ENCODE measurements at regions not wholly inside any gene's neighbourhood (a gene's known extent, or its start where the extent isn't known, plus 50 kb on each side); places are given as distances from the start of the nearest gene placed in this dataset.

- no peak for DNase-seq
Observed at GRCh38 chr9:119441832-119442231, 72.6 kb upstream of the BRINP1 start.

GRCh38 chr9:119441338-119441737 lies 72.1 kb upstream of the BRINP1 start:
- no peak for DNase-seq

- DNase-seq = no peak
Observed at GRCh38 chr9:119436261-119436660, 67.0 kb upstream of the BRINP1 start.

- no peak for DNase-seq
Observed at GRCh38 chr9:119435076-119435475, 65.8 kb upstream of the BRINP1 start.

GRCh38 chr9:119432428-119432827 lies 63.2 kb upstream of the BRINP1 start:
- DNase-seq = no peak

- DNase-seq = no peak
Observed at GRCh38 chr9:119429302-119429701, 60.1 kb upstream of the BRINP1 start.

- no peak for DNase-seq
Observed at GRCh38 chr9:119420231-119420630, 51.0 kb upstream of the BRINP1 start.
